ENCODE measurements at regions not wholly inside any gene's neighbourhood (a gene's known extent, or its start where the extent isn't known, plus 50 kb on each side); places are given as distances from the start of the nearest gene placed in this dataset. TPM values are rescaled to one million over a fixed set of nuclear protein-coding genes. Genes with fewer than 3 reads are reported as not detected.

Small RNAs in the stretch of these regions (small RNA-seq; reads per million reads assigned to genes)
- not detected for gene AC011416.2
- gene MRPS5P3, result not detected

All from liver (tissue), 1 donor.